ENCODE measurements at regions not wholly inside any gene's neighbourhood (a gene's known extent, or its start where the extent isn't known, plus 50 kb on each side); places are given as distances from the start of the nearest gene placed in this dataset.

GRCh38 chr9:120242116-120242811 is 337.7 kb downstream of the CDK5RAP2 start:
- Mint-ChIP-seq H3K9me3 (peaks cover 0 to 4% (median 0%) of the 10 kb centered on the region in 7 donors), H3K4me1 (no peaks in the 10 kb centered on the region), H3K4me3 (no peak overlapping the region), H3K27ac (no peak overlapping the region), H3K36me3 (no peaks in the 10 kb centered on the region), H3K27me3 (ENCODE audit: low read depth in 3 of 3) (no peaks in the 10 kb centered on the region)
- no peak overlapping the region for H3K27ac ChIP-seq (ENCODE audit: low read depth in 1 of 2, low read length in 2 of 2)
- no peak for TF ChIP-seq CTCF (IDR thresholded peaks at IDR 0.05)
- no peaks in the 10 kb centered on the region for H3K36me3 ChIP-seq (replicated peaks in 1 of 2; ENCODE audit: control insufficient read depth in 1 of 2, insufficient read depth in 2 of 2, low read length in 2 of 2)
- intact Hi-C loops (cut with micrococcal nuclease) = no loop called here
- no peaks in the 10 kb centered on the region for H4K20me1 ChIP-seq (ENCODE audit: insufficient read depth, low read length)
- no peak overlapping the region for H2AFZ ChIP-seq (ENCODE audit: insufficient read depth, low read depth, low read length, poor library complexity, severe bottlenecking)
- 91% methylated on average over 8 of the region's 21 CpGs for WGBS (ENCODE audit: insufficient coverage)
- no peaks in the 10 kb centered on the region for H3K9me3 ChIP-seq (replicated peaks in 1 of 2; ENCODE audit: control insufficient read depth in 1 of 2, insufficient read depth in 1 of 2, low read length in 2 of 2)
- no peak for DNase-seq
- no peaks in the 10 kb centered on the region for H3K79me2 ChIP-seq (ENCODE audit: insufficient read depth, low read length)
- no peak overlapping the region for H3K9ac ChIP-seq (ENCODE audit: insufficient read depth, low read length, poor library complexity, severe bottlenecking)
- H3K4me2 ChIP-seq (replicated peaks; ENCODE audit: extremely low read depth, low read length, poor library complexity, severe bottlenecking) = no peak overlapping the region
- H3K4me3 ChIP-seq (replicated peaks in 1 of 3; ENCODE audit: low read depth in 2 of 3, low read length in 3 of 3) = no peak overlapping the region
- no peaks in the 10 kb centered on the region for H3K27me3 ChIP-seq (ENCODE audit: control insufficient read depth in 2 of 2, insufficient read depth in 2 of 2, low read length in 2 of 2)
- no peaks in the 10 kb centered on the region for H3K4me1 ChIP-seq (ENCODE audit: control insufficient read depth in 1 of 2, insufficient read depth in 2 of 2, low read length in 2 of 2)

- H4K20me1 ChIP-seq (ENCODE audit: insufficient read depth, low read length) = no peaks in the 10 kb centered on the region
- H3K27me3 ChIP-seq (ENCODE audit: control insufficient read depth in 2 of 2, insufficient read depth in 2 of 2, low read length in 2 of 2) = no peaks in the 10 kb centered on the region
- H3K27ac ChIP-seq (ENCODE audit: low read depth in 1 of 2, low read length in 2 of 2) = no peak overlapping the region
- Mint-ChIP-seq H3K4me1 (no peaks in the 10 kb centered on the region), H3K27me3 (ENCODE audit: low read depth in 3 of 3) (peaks cover 0 to 4% (median 1%) of the 10 kb centered on the region in 3 donors), H3K36me3 (no peaks in the 10 kb centered on the region), H3K9me3 (peaks cover 0 to 2% (median 0%) of the 10 kb centered on the region in 7 donors), H3K27ac (no peak overlapping the region), H3K4me3 (no peak overlapping the region)
- TF ChIP-seq CTCF (IDR thresholded peaks at IDR 0.05) = no peak
- DNase-seq = no peak
- WGBS (ENCODE audit: insufficient coverage) = no CpG with 5 or more reads among the region's 1 CpG
- no peaks in the 10 kb centered on the region for H3K36me3 ChIP-seq (replicated peaks in 1 of 2; ENCODE audit: control insufficient read depth in 1 of 2, insufficient read depth in 2 of 2, low read length in 2 of 2)
- no peaks in the 10 kb centered on the region for H3K9me3 ChIP-seq (replicated peaks in 1 of 2; ENCODE audit: control insufficient read depth in 1 of 2, insufficient read depth in 1 of 2, low read length in 2 of 2)
- H3K79me2 ChIP-seq (ENCODE audit: insufficient read depth, low read length) = no peaks in the 10 kb centered on the region
- H3K4me1 ChIP-seq (ENCODE audit: control insufficient read depth in 1 of 2, insufficient read depth in 2 of 2, low read length in 2 of 2) = no peaks in the 10 kb centered on the region
- H2AFZ ChIP-seq (ENCODE audit: insufficient read depth, low read depth, low read length, poor library complexity, severe bottlenecking) = no peak overlapping the region
- intact Hi-C loops (cut with micrococcal nuclease) = no loop called here
- H3K9ac ChIP-seq (ENCODE audit: insufficient read depth, low read length, poor library complexity, severe bottlenecking) = no peak overlapping the region
- no peak overlapping the region for H3K4me3 ChIP-seq (replicated peaks in 1 of 3; ENCODE audit: low read depth in 2 of 3, low read length in 3 of 3)
- H3K4me2 ChIP-seq (replicated peaks; ENCODE audit: extremely low read depth, low read length, poor library complexity, severe bottlenecking) = no peak overlapping the region
Observed at GRCh38 chr9:120236596-120236995, 343.4 kb downstream of the CDK5RAP2 start.

All from CD14-positive monocyte (primary cell).